HG02870 (cell line): ENCODE measurements at regions not wholly inside any gene's neighbourhood (a gene's known extent, or its start where the extent isn't known, plus 50 kb on each side); places are given as distances from the start of the nearest gene placed in this dataset.

Experiments used
- ATAC-seq: cut with Tn5 transposase; IDR thresholded peaks from one replicate; pipeline ENCODE4 v1.9.1; 2021; ENCODE audit warnings: mild to moderate bottlenecking, moderate library complexity; ENCODE audit not compliant: unreplicated experiment

GRCh38 chr10:105699504-105699903 is 1058.4 kb downstream of the SORCS3 start:
- ATAC-seq, result no peak

GRCh38 chr10:105698592-105698991 is 1057.5 kb downstream of the SORCS3 start:
- ATAC-seq, result no peak

GRCh38 chr10:105697290-105697780 is 1056.2 kb downstream of the SORCS3 start:
- no peak for ATAC-seq

GRCh38 chr10:105691811-105692210 is 1050.7 kb downstream of the SORCS3 start:
- no peak for ATAC-seq

- no peak for ATAC-seq
These were observed 1041.8 kb downstream of the SORCS3 start for GRCh38 chr10:105682911-105683310.

GRCh38 chr10:105681051-105681450 is 1040.0 kb downstream of the SORCS3 start:
- no peak for ATAC-seq

GRCh38 chr10:105679781-105680180 is 1038.7 kb downstream of the SORCS3 start:
- no peak for ATAC-seq

- no peak for ATAC-seq
These were observed 1034.2 kb downstream of the SORCS3 start for GRCh38 chr10:105675333-105675732.

- ATAC-seq, result no peak
These were observed 1033.4 kb downstream of the SORCS3 start for GRCh38 chr10:105674448-105674847.

- ATAC-seq, result no peak
These were observed 1017.6 kb downstream of the SORCS3 start for GRCh38 chr10:105658696-105659095.

- no peak for ATAC-seq
These were observed 1015.8 kb downstream of the SORCS3 start for GRCh38 chr10:105656856-105657255.

GRCh38 chr10:105650306-105650705 is 1009.2 kb downstream of the SORCS3 start:
- no peak for ATAC-seq

GRCh38 chr10:105647354-105647753 is 1006.3 kb downstream of the SORCS3 start:
- ATAC-seq, result no peak

- ATAC-seq, result no peak
These were observed 1003.9 kb downstream of the SORCS3 start for GRCh38 chr10:105644978-105645377.

GRCh38 chr10:105644559-105644958 is 1003.5 kb downstream of the SORCS3 start:
- ATAC-seq, result no peak

- ATAC-seq, result no peak
These were observed 1003.0 kb downstream of the SORCS3 start for GRCh38 chr10:105644091-105644490.

- no peak for ATAC-seq
These were observed 1002.6 kb downstream of the SORCS3 start for GRCh38 chr10:105643660-105644059.

GRCh38 chr10:105634281-105634680 is 993.2 kb downstream of the SORCS3 start:
- no peak for ATAC-seq

GRCh38 chr10:105615715-105616365 is 974.8 kb downstream of the SORCS3 start:
- no peak for ATAC-seq

- no peak for ATAC-seq
These were observed 970.2 kb downstream of the SORCS3 start for GRCh38 chr10:105611244-105611798.

- ATAC-seq, result no peak
These were observed 968.4 kb downstream of the SORCS3 start for GRCh38 chr10:105609451-105609850.

- no peak for ATAC-seq
These were observed 964.8 kb downstream of the SORCS3 start for GRCh38 chr10:105605918-105606317.

GRCh38 chr10:105605104-105605503 is 964.0 kb downstream of the SORCS3 start:
- no peak for ATAC-seq
